Naive thymus-derived CD8-positive, alpha-beta T cell (primary cell): ENCODE measurements at regions not wholly inside any gene's neighbourhood (a gene's known extent, or its start where the extent isn't known, plus 50 kb on each side); places are given as distances from the start of the nearest gene placed in this dataset.
"Not testable (repeated sequence)": the region's sequence is repeated elsewhere in the genome, so short reads cannot be mapped to it uniquely, and the experiment has no call there.

Experiments used
- ATAC-seq, 2 donors: fragments of 150-1000 bp; cut with Tn5 transposase in 1 of 2; sonication (Bioruptor Pico), chemical (Tn5 transposase) in 1 of 2; 1 replicate in 1 of 2; 2 replicates in 1 of 2; pipeline ENCODE4 v1.10.0; 2021; ENCODE audit warnings: mild to moderate bottlenecking in 2 of 2, moderate library complexity in 2 of 2
- POLR2A ChIA-PET: fragments of 350-600 bp; sonication (Branson Sonifier 250); formaldehyde crosslinking; loops from one replicate; lab custom pipeline; 2021; ENCODE audit warnings: antibody characterized with exemption; lab: Charles Lee
- DNase-seq, 10 donors: peaks; one replicate each; pipeline versions ENCODE4 v3.0.0 to v3.0.0-alpha.2; 2020 to 2022
- H3K27ac Mint-ChIP-seq, 10 donors: one replicate each; pipeline ENCODE4 v1.8.0; 2020 to 2022; ENCODE audit warnings: mild to moderate bottlenecking in 10 of 10, mixed read lengths in 10 of 10, moderate library complexity in 4 of 10, inconsistent platforms in 1 of 10
- H3K27me3 Mint-ChIP-seq, 5 donors: one replicate each; pipeline ENCODE4 v1.8.0; 2021 to 2022; ENCODE audit warnings: mixed read lengths in 5 of 5
- H3K36me3 Mint-ChIP-seq, 3 donors: one replicate each; pipeline ENCODE4 v1.8.0; 2020 to 2022; ENCODE audit warnings: mixed read lengths in 3 of 3, mild to moderate bottlenecking in 2 of 3, inconsistent platforms in 1 of 3
- H3K4me1 Mint-ChIP-seq, 4 donors: one replicate each; pipeline ENCODE4 v1.8.0; 2021 to 2022; ENCODE audit warnings: mixed read lengths in 4 of 4
- H3K4me3 Mint-ChIP-seq, 10 donors: one replicate each; pipeline ENCODE4 v1.8.0; 2020 to 2022; ENCODE audit warnings: mild to moderate bottlenecking in 10 of 10, mixed read lengths in 10 of 10, moderate library complexity in 6 of 10, inconsistent platforms in 1 of 10
- H3K9me3 Mint-ChIP-seq, 9 donors: one replicate each; pipeline ENCODE4 v1.8.0; 2020 to 2022; ENCODE audit warnings: mixed read lengths in 9 of 9, mild to moderate bottlenecking in 3 of 9, inconsistent platforms in 1 of 9, moderate library complexity in 1 of 9

GRCh38 chr5:90221951-90222350 is 187.6 kb downstream of the CETN3 start:
- H3K27me3 Mint-ChIP-seq = peaks cover 0 to 8% (median 2%) of the 10 kb centered on the region in 5 donors
- no peak for DNase-seq
- no peaks in the 10 kb centered on the region for H3K36me3 Mint-ChIP-seq
- ATAC-seq = no peak
- no peaks in the 10 kb centered on the region for H3K4me1 Mint-ChIP-seq
- no peak overlapping the region for H3K4me3 Mint-ChIP-seq
- POLR2A ChIA-PET = no interaction called here
- peaks cover 0 to 5% (median 0%) of the 10 kb centered on the region in 9 donors for H3K9me3 Mint-ChIP-seq
- no peak overlapping the region for H3K27ac Mint-ChIP-seq

GRCh38 chr5:90220554-90220953 is 189.0 kb downstream of the CETN3 start:
- no peaks in the 10 kb centered on the region for H3K36me3 Mint-ChIP-seq
- POLR2A ChIA-PET = no interaction called here
- DNase-seq (no peak), ATAC-seq (no peak)
- H3K27ac Mint-ChIP-seq = no peak overlapping the region
- H3K4me3 Mint-ChIP-seq = no peak overlapping the region
- no peaks in the 10 kb centered on the region for H3K4me1 Mint-ChIP-seq
- H3K27me3 Mint-ChIP-seq = peaks cover 0 to 8% (median 2%) of the 10 kb centered on the region in 5 donors
- peaks cover 0 to 8% (median 0%) of the 10 kb centered on the region in 9 donors for H3K9me3 Mint-ChIP-seq

GRCh38 chr5:90214991-90215390 is 194.6 kb downstream of the CETN3 start:
- no peaks in the 10 kb centered on the region for H3K4me1 Mint-ChIP-seq
- H3K36me3 Mint-ChIP-seq = no peaks in the 10 kb centered on the region
- no peak overlapping the region for H3K27ac Mint-ChIP-seq
- H3K4me3 Mint-ChIP-seq = no peak overlapping the region
- H3K9me3 Mint-ChIP-seq = peaks cover 0 to 10% (median 3%) of the 10 kb centered on the region in 9 donors
- ATAC-seq (no peak), DNase-seq (no peak)
- POLR2A ChIA-PET = no interaction called here
- H3K27me3 Mint-ChIP-seq = no peaks in the 10 kb centered on the region

GRCh38 chr5:90208323-90208722 is 201.2 kb downstream of the CETN3 start:
- H3K36me3 Mint-ChIP-seq, DNase-seq, H3K27me3 Mint-ChIP-seq, H3K4me3 Mint-ChIP-seq, H3K4me1 Mint-ChIP-seq, POLR2A ChIA-PET, ATAC-seq, H3K27ac Mint-ChIP-seq: not testable (repeated sequence)
- H3K9me3 Mint-ChIP-seq = peaks cover 1 to 17% (median 10%) of the 10 kb centered on the region in 9 donors

- H3K4me3 Mint-ChIP-seq = no peak overlapping the region
- H3K27ac Mint-ChIP-seq = no peak overlapping the region
- H3K36me3 Mint-ChIP-seq = no peaks in the 10 kb centered on the region
- no peak for ATAC-seq
- H3K4me1 Mint-ChIP-seq = no peaks in the 10 kb centered on the region
- POLR2A ChIA-PET = no interaction called here
- peaks cover 0 to 6% (median 3%) of the 10 kb centered on the region in 5 donors for H3K27me3 Mint-ChIP-seq
- no peak for DNase-seq
- H3K9me3 Mint-ChIP-seq = peaks cover 1 to 17% (median 10%) of the 10 kb centered on the region in 9 donors
Observed at GRCh38 chr5:90201923-90202322, 207.6 kb downstream of the CETN3 start.

- POLR2A ChIA-PET = no interaction called here
- DNase-seq (no peak), ATAC-seq (no peak)
- Mint-ChIP-seq H3K4me3 (no peak overlapping the region), H3K4me1 (peaks cover 0 to 2% (median 0%) of the 10 kb centered on the region in 4 donors), H3K27me3 (peaks cover 4 to 25% (median 7%) of the 10 kb centered on the region in 5 donors), H3K36me3 (peaks cover 0 to 5% (median 0%) of the 10 kb centered on the region in 3 donors), H3K27ac (no peak overlapping the region), H3K9me3 (peaks cover 0 to 4% (median 0%) of the 10 kb centered on the region in 9 donors)
Observed at GRCh38 chr5:90193185-90193822, 216.3 kb downstream of the CETN3 start.

- Mint-ChIP-seq H3K4me3 (no peak overlapping the region), H3K27ac (no peak overlapping the region), H3K4me1 (peaks cover 0 to 2% (median 0%) of the 10 kb centered on the region in 4 donors), H3K36me3 (peaks cover 0 to 9% (median 0%) of the 10 kb centered on the region in 3 donors), H3K27me3 (peaks cover 3 to 32% (median 7%) of the 10 kb centered on the region in 5 donors), H3K9me3 (peaks cover 0 to 5% (median 0%) of the 10 kb centered on the region in 9 donors)
- POLR2A ChIA-PET = no interaction called here
- DNase-seq (no peak), ATAC-seq (no peak)
Observed at GRCh38 chr5:90191352-90192045, 218.1 kb downstream of the CETN3 start.

GRCh38 chr5:90185897-90186468 is 223.6 kb downstream of the CETN3 start:
- Mint-ChIP-seq H3K4me1 (no peaks in the 10 kb centered on the region), H3K27me3 (peaks cover 3 to 23% (median 5%) of the 10 kb centered on the region in 5 donors), H3K27ac (no peak overlapping the region), H3K36me3 (peaks cover 0 to 9% (median 0%) of the 10 kb centered on the region in 3 donors), H3K9me3 (peaks cover 0 to 5% (median 0%) of the 10 kb centered on the region in 9 donors), H3K4me3 (no peak overlapping the region)
- no peak for ATAC-seq
- POLR2A ChIA-PET = no interaction called here
- DNase-seq = no peak

- H3K4me1 Mint-ChIP-seq = no peaks in the 10 kb centered on the region
- H3K36me3 Mint-ChIP-seq = peaks cover 0 to 4% (median 0%) of the 10 kb centered on the region in 3 donors
- no peak overlapping the region for H3K27ac Mint-ChIP-seq
- H3K9me3 Mint-ChIP-seq = peaks cover 0 to 5% (median 0%) of the 10 kb centered on the region in 9 donors
- peaks cover 3 to 17% (median 5%) of the 10 kb centered on the region in 5 donors for H3K27me3 Mint-ChIP-seq
- no peak for DNase-seq
- ATAC-seq = no peak
- no peak overlapping the region for H3K4me3 Mint-ChIP-seq
- POLR2A ChIA-PET = no interaction called here
Observed at GRCh38 chr5:90184764-90185163, 224.8 kb downstream of the CETN3 start.

GRCh38 chr5:90182726-90183125 is 226.8 kb downstream of the CETN3 start:
- Mint-ChIP-seq H3K4me1 (no peaks in the 10 kb centered on the region), H3K27ac (no peak overlapping the region), H3K36me3 (peaks cover 0 to 4% (median 0%) of the 10 kb centered on the region in 3 donors), H3K27me3 (peaks cover 0 to 3% (median 0%) of the 10 kb centered on the region in 5 donors), H3K4me3 (no peak overlapping the region), H3K9me3 (peaks cover 0 to 5% (median 0%) of the 10 kb centered on the region in 9 donors)
- POLR2A ChIA-PET = no interaction called here
- ATAC-seq (no peak), DNase-seq (no peak)

- Mint-ChIP-seq H3K27me3 (peaks cover 0 to 8% (median 0%) of the 10 kb centered on the region in 5 donors), H3K27ac (no peak overlapping the region), H3K4me1 (no peaks in the 10 kb centered on the region), H3K9me3 (peaks cover 4 to 19% (median 10%) of the 10 kb centered on the region in 9 donors), H3K36me3 (no peaks in the 10 kb centered on the region), H3K4me3 (no peak overlapping the region)
- DNase-seq (no peak), ATAC-seq (no peak)
- POLR2A ChIA-PET = no interaction called here
Observed at GRCh38 chr5:90174236-90174635, 235.3 kb downstream of the CETN3 start.

- H3K4me1 Mint-ChIP-seq = no peaks in the 10 kb centered on the region
- POLR2A ChIA-PET = no interaction called here
- ATAC-seq (no peak), DNase-seq (no peak)
- H3K9me3 Mint-ChIP-seq = peaks cover 4 to 19% (median 10%) of the 10 kb centered on the region in 9 donors
- H3K4me3 Mint-ChIP-seq = no peak overlapping the region
- H3K27me3 Mint-ChIP-seq = peaks cover 0 to 8% (median 0%) of the 10 kb centered on the region in 5 donors
- no peak overlapping the region for H3K27ac Mint-ChIP-seq
- H3K36me3 Mint-ChIP-seq = no peaks in the 10 kb centered on the region
Observed at GRCh38 chr5:90173299-90174030, 236.1 kb downstream of the CETN3 start.
